IMR-90 (cell line): ENCODE measurements at regions not wholly inside any gene's neighbourhood (a gene's known extent, or its start where the extent isn't known, plus 50 kb on each side); places are given as distances from the start of the nearest gene placed in this dataset.

Source experiments
- ATAC-seq: fragments of 200-7000 bp; cut with Tn5 transposase; 2 replicates; pipeline ENCODE4 v1.9.1; 2020; ENCODE audit warnings: low read depth, mild to moderate bottlenecking, moderate library complexity
- BruUV-seq: library from RNA; stranded (reverse); fragments of 400-500 nt; replicated peaks from 2 replicates; lab custom pipeline; 2021; lab: Mats Ljungman, UMichigan
- CTCF ChIA-PET: fragments of 300-600 bp; formaldehyde crosslinking; extraction: SDS; loops from one replicate; lab custom pipeline; 2021; ENCODE audit warnings: antibody characterized with exemption; lab: Yijun Ruan, JAX
- POLR2A ChIA-PET: fragments of 300-600 bp; sonication (Branson Sonifier 250); formaldehyde crosslinking; loops from one replicate; lab custom pipeline; 2022; ENCODE audit warnings: antibody characterized with exemption; ENCODE audit not compliant: unreplicated experiment; lab: Charles Lee
- DNase-seq: peaks from one replicate; pipeline ENCODE4 v3.0.0; 2013
- H2AFZ ChIP-seq: replicated peaks from 2 replicates; pipeline ENCODE3; 2013; ENCODE audit warnings: low read length, mild to moderate bottlenecking; ENCODE audit not compliant: poor library complexity
- H2AK5ac ChIP-seq: 2 replicates; pipeline ENCODE4 v1.6.1; 2013; ENCODE audit warnings: low read depth, low read length, inconsistent platforms
- H2AK9ac ChIP-seq: replicated peaks from 2 replicates; pipeline ENCODE3; 2013; ENCODE audit warnings: mild to moderate bottlenecking, low read depth, low read length, moderate library complexity; ENCODE audit not compliant: poor library complexity
- H2BK120ac ChIP-seq: 2 replicates; pipeline ENCODE4 v1.6.1; 2013; ENCODE audit warnings: low read depth, low read length, inconsistent platforms
- H2BK15ac ChIP-seq: 3 replicates; pipeline ENCODE4 v1.6.1; 2013; ENCODE audit warnings: low read depth, low read length, inconsistent platforms
- H2BK20ac ChIP-seq: 2 replicates; pipeline ENCODE4 v1.6.1; 2013; ENCODE audit warnings: low read depth, mild to moderate bottlenecking, inconsistent platforms, low read length, moderate library complexity
- H2BK5ac ChIP-seq: 2 replicates; pipeline ENCODE4 v1.6.1; 2013; ENCODE audit warnings: mild to moderate bottlenecking, low read depth, low read length, inconsistent platforms; ENCODE audit not compliant: poor library complexity, severe bottlenecking
- H3K14ac ChIP-seq: replicated peaks from 2 replicates; pipeline ENCODE4 v1.6.1; 2013; ENCODE audit warnings: low read depth, low read length, inconsistent platforms
- H3K18ac ChIP-seq: 2 replicates; pipeline ENCODE4 v1.6.1; 2013; ENCODE audit warnings: low read depth, low read length, control low read depth
- H3K23ac ChIP-seq: 2 replicates; pipeline ENCODE4 v1.6.1; 2013; ENCODE audit warnings: low read depth, low read length, inconsistent platforms
- H3K27ac ChIP-seq: 2 replicates; pipeline ENCODE4 v1.5.1; 2013; ENCODE audit warnings: mild to moderate bottlenecking, control low read depth, low read length; ENCODE audit not compliant: insufficient read depth
- H3K27me3 ChIP-seq: 2 replicates; pipeline ENCODE4 v1.6.1; 2013; ENCODE audit warnings: low read length; ENCODE audit not compliant: control insufficient read depth, insufficient read depth
- H3K36me3 ChIP-seq: 2 replicates; pipeline ENCODE4 v1.6.1; 2013; ENCODE audit warnings: low read length, mixed read lengths; ENCODE audit not compliant: control insufficient read depth, insufficient read depth
- H3K4ac ChIP-seq: 2 replicates; pipeline ENCODE4 v1.6.1; 2013; ENCODE audit warnings: low read depth, low read length, inconsistent platforms
- H3K4me1 ChIP-seq: 2 replicates; pipeline ENCODE4 v1.6.1; 2013; ENCODE audit warnings: low read length, mixed read lengths; ENCODE audit not compliant: control insufficient read depth, insufficient read depth
- H3K4me2 ChIP-seq: 2 replicates; pipeline ENCODE4 v1.6.1; 2013; ENCODE audit warnings: low read depth, mild to moderate bottlenecking, control low read depth, low read length, moderate library complexity
- H3K4me3 ChIP-seq: 2 replicates; pipeline ENCODE4 v1.5.1; 2013; ENCODE audit warnings: low read depth, mild to moderate bottlenecking, control low read depth, low read length, moderate library complexity; ENCODE audit not compliant: insufficient read depth
- H3K56ac ChIP-seq: 2 replicates; pipeline ENCODE4 v1.6.1; 2013; ENCODE audit warnings: low read length, inconsistent platforms; ENCODE audit not compliant: insufficient read depth; ENCODE audit errors: extremely low read depth
- H3K79me1 ChIP-seq, 2 experiments: 2 replicates each; pipeline ENCODE4 v1.6.1; 2013; ENCODE audit warnings: low read length in 2 of 2, inconsistent platforms in 1 of 2, low read depth in 1 of 2
- H3K9ac ChIP-seq: 2 replicates; pipeline ENCODE4 v1.6.1; 2013; ENCODE audit warnings: low read depth, low read length, control low read depth
- H3K9me1 ChIP-seq: 2 replicates; pipeline ENCODE4 v1.6.1; 2013; ENCODE audit warnings: low read length, inconsistent platforms; ENCODE audit not compliant: insufficient read depth
- H3K9me3 ChIP-seq: 2 replicates; pipeline ENCODE4 v1.6.1; 2013; ENCODE audit warnings: low read length; ENCODE audit not compliant: control insufficient read depth, insufficient read depth
- H4K20me1 ChIP-seq: 2 replicates; pipeline ENCODE4 v1.6.1; 2013; ENCODE audit warnings: low read length, inconsistent platforms; ENCODE audit not compliant: insufficient read depth
- H4K5ac ChIP-seq: 2 replicates; pipeline ENCODE4 v1.6.1; 2013; ENCODE audit warnings: mild to moderate bottlenecking, low read depth, low read length, control low read depth
- H4K8ac ChIP-seq, 2 experiments: 2 replicates each; pipeline ENCODE4 v1.6.1; 2013; ENCODE audit warnings: low read depth in 2 of 2, low read length in 2 of 2, control low read depth in 1 of 2, inconsistent platforms in 1 of 2
- H4K91ac ChIP-seq: 2 replicates; pipeline ENCODE4 v1.6.1; 2013; ENCODE audit warnings: low read depth, low read length, inconsistent platforms; ENCODE audit not compliant: insufficient read depth
- BHLHE40 ChIP-seq: fragments of 150-350 bp; IDR thresholded peaks from 2 replicates; pipeline ENCODE4 v1.6.1; 2016; ENCODE audit warnings: mild to moderate bottlenecking, low read depth, low read length
- CEBPB ChIP-seq: IDR thresholded peaks from 2 replicates; pipeline ENCODE4 v1.6.1; 2012; ENCODE audit warnings: low read depth, low read length, improper control_type of control experiment
- CHD1 ChIP-seq: IDR thresholded peaks from 2 replicates; pipeline ENCODE4 v1.6.1; 2012; ENCODE audit warnings: low read depth, low read length, improper control_type of control experiment
- MXI1 ChIP-seq: IDR thresholded peaks from 2 replicates; pipeline ENCODE4 v1.6.1; 2012; ENCODE audit warnings: low read depth, mild to moderate bottlenecking, low read length, moderate library complexity, borderline replicate concordance
- RAD21 ChIP-seq: IDR thresholded peaks from 2 replicates; pipeline ENCODE4 v1.6.1; 2012; ENCODE audit warnings: low read length, improper control_type of control experiment
- RFX5 ChIP-seq: IDR thresholded peaks from 2 replicates; pipeline ENCODE4 v1.8.0; 2012; ENCODE audit warnings: low read depth, mild to moderate bottlenecking, low read length, moderate library complexity
- WGBS, 2 experiments: methylation state at CpG; one replicate each; pipeline versions ENCODE4 v1.1.5 to v1.1.7; 2013; ENCODE audit warnings: missing lambda C conversion rate in 2 of 2; ENCODE audit not compliant: insufficient read length in 1 of 2; ENCODE audit errors: extremely low coverage in 2 of 2; 5-methylcytosine and 5-hydroxymethylcytosine counted together
- dilution Hi-C: fragments of 300-500 bp; cut with HindIII; formaldehyde crosslinking; loops from one replicate; pipeline ENCODE4 v1.14.3; 2018; ENCODE audit warnings: low sequenced_read_pairs; ENCODE audit not compliant: unreplicated experiment
- in situ Hi-C: fragments of 300-500 bp; cut with MboI; formaldehyde crosslinking; loops from 3 replicates; pipeline ENCODE4 v1.14.3; 2019; ENCODE audit warnings: low sequenced_read_pairs, inconsistent platforms, mixed read lengths
- intact Hi-C: fragments of 100-400 bp; cut with micrococcal nuclease; formaldehyde crosslinking; loops from 2 replicates; pipeline ENCODE4 v1.10.0; 2022

DNA sequence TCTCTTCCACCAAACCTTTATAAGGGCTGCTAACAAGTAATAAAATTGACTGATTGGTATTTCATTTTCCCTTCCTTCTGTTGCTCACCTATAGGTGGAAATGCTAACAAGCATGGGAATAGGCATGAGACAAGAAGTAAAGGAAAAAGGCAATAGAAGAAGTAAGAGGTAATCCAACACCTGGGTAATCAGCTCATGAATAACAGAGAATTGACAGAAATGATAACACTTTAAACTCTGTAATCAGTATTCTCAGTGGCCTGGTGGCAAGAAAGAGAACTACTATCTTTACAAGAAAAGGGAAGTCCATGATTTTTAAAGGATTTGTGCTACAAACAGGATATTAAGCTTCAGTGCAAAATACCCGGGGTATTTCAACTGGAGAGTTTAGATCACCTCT is 737.8 kb downstream of the RERGL start:
- dilution Hi-C loops (no loop called here), intact Hi-C loops (no loop called here), in situ Hi-C loops (no loop called here)
- Histone ChIP-seq H3K18ac (no peak overlapping the region), H3K9me1 (no peaks in the 10 kb centered on the region), H4K20me1 (no peaks in the 10 kb centered on the region), H3K79me1 (no peaks in the 10 kb centered on the region), H2BK5ac (no peak overlapping the region), H2AFZ (no peak overlapping the region), H3K4me3 (no peak overlapping the region), H3K9me3 (peaks cover 2% of the 10 kb centered on the region), H3K56ac (no peak overlapping the region), H4K8ac (no peak overlapping the region), H2BK20ac (no peak overlapping the region), H2BK15ac (no peak overlapping the region), H2BK120ac (no peak overlapping the region), H3K4ac (no peak overlapping the region), H3K4me1 (no peaks in the 10 kb centered on the region), H3K27ac (no peak overlapping the region), H3K36me3 (no peaks in the 10 kb centered on the region), H3K23ac (no peak overlapping the region), H3K9ac (no peak overlapping the region), H3K27me3 (no peaks in the 10 kb centered on the region), H2AK9ac (no peak overlapping the region), H4K5ac (no peak overlapping the region), H4K91ac (no peak overlapping the region), H2AK5ac (no peak overlapping the region), H3K14ac (no peak overlapping the region), H3K4me2 (no peak overlapping the region)
- ATAC-seq (no peak), DNase-seq (no peak)
- TF ChIP-seq BHLHE40 (no peak), RFX5 (no peak), MXI1 (no peak), CEBPB (no peak), CHD1 (no peak), RAD21 (no peak)
- POLR2A ChIA-PET: no interaction called here
- CTCF ChIA-PET: no interaction called here
- BruUV-seq: no TSS peak
- no CpG with 5 or more reads among the region's 1 CpG for whole genome bisulfite sequencing, 2 experiments
